SU-DHL-6 (cell line): ENCODE measurements at regions not wholly inside any gene's neighbourhood (a gene's known extent, or its start where the extent isn't known, plus 50 kb on each side); places are given as distances from the start of the nearest gene placed in this dataset.

Experiments used
- CTCF ChIP-seq: fragments of 200-600 bp; sonication (generic); IDR thresholded peaks from one replicate; pipeline ENCODE4 v1.5.1; 2017; ENCODE audit warnings: antibody characterized with exemption, mild to moderate bottlenecking, low read length, moderate library complexity; ENCODE audit not compliant: insufficient read depth, poor library complexity, severe bottlenecking
- EZH2phosphoT487 ChIP-seq: fragments of 200-600 bp; sonication (generic), shearing (Covaris generic); conservative IDR thresholded peaks from 2 replicates; pipeline ENCODE4 v1.6.1; 2018; ENCODE audit warnings: mild to moderate bottlenecking, antibody characterized with exemption, low read length, moderate library complexity, mixed read lengths

- TF ChIP-seq CTCF (no peak), EZH2phosphoT487 (no peak)
These were observed 141.1 kb upstream of the ARHGAP42 start for GRCh38 chr11:100545970-100546369.
